C4-2B (cell line): ENCODE measurements at regions not wholly inside any gene's neighbourhood (a gene's known extent, or its start where the extent isn't known, plus 50 kb on each side); places are given as distances from the start of the nearest gene placed in this dataset.

ENCODE experiments used
- H3K27ac ChIP-seq: fragments of 450-650 bp; 2 replicates; pipeline ENCODE4 v1.5.1; 2017
- ZFX ChIP-seq: fragments of 450-650 bp; IDR thresholded peaks from 2 replicates; pipeline ENCODE4 v1.6.1; 2017
- TF ChIP-seq, protein P1 (sequence below): fragments of 450-650 bp; conservative IDR thresholded peaks from 2 replicates; pipeline ENCODE4 v1.5.1; 2017; ENCODE audit warnings: mild to moderate bottlenecking

DNA sequence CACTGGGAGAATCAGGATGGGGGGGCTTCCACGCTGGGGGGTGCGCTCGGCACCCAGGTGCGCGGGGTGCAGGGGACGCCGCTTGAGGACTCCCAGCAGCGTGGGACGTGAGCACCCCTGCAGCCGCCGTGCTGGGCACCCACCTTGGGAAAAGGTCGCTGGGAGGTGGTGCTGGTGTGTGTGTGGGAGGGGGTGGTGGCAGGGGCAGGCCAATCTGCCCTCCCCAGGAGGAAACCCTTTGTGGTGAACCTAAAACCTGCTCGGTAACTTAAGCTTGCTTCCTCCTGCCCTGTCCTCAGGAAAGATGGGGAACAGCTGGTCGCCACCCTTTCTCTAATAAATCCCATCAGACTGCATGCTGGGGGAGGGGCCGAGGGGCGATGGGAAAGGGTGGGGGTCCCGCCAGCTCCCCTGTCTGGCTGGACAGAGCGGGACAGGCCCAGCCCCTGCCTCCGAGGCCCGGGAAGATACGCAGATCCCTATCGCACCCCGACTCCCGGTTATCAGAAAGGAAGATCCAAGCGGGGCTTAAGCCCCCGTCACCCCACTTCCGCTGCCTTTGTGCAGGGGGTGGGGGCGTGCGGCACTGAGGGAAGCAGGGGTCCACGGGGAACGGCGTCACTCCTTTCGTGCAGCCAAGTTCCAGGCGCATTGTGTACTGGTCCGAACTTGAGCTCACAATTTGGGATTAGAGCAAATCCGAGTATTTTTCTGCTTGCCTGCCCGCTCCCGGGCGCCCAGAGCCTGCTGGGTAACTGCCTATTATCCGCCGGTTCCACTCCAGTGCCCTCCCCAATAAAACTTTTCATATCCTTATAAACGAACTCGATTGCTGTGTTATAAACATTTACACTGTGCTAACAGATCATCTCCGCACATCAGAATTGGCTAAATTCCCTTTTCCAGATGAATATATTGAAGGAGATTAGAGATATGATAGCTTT lies 64.6 kb downstream of the UNCX start:
- H3K27ac ChIP-seq: peak overlapping the region; percentile 52
- TF ChIP-seq, protein P1, sequence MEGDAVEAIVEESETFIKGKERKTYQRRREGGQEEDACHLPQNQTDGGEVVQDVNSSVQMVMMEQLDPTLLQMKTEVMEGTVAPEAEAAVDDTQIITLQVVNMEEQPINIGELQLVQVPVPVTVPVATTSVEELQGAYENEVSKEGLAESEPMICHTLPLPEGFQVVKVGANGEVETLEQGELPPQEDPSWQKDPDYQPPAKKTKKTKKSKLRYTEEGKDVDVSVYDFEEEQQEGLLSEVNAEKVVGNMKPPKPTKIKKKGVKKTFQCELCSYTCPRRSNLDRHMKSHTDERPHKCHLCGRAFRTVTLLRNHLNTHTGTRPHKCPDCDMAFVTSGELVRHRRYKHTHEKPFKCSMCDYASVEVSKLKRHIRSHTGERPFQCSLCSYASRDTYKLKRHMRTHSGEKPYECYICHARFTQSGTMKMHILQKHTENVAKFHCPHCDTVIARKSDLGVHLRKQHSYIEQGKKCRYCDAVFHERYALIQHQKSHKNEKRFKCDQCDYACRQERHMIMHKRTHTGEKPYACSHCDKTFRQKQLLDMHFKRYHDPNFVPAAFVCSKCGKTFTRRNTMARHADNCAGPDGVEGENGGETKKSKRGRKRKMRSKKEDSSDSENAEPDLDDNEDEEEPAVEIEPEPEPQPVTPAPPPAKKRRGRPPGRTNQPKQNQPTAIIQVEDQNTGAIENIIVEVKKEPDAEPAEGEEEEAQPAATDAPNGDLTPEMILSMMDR: no peak
- no peak for TF ChIP-seq ZFX

DNA sequence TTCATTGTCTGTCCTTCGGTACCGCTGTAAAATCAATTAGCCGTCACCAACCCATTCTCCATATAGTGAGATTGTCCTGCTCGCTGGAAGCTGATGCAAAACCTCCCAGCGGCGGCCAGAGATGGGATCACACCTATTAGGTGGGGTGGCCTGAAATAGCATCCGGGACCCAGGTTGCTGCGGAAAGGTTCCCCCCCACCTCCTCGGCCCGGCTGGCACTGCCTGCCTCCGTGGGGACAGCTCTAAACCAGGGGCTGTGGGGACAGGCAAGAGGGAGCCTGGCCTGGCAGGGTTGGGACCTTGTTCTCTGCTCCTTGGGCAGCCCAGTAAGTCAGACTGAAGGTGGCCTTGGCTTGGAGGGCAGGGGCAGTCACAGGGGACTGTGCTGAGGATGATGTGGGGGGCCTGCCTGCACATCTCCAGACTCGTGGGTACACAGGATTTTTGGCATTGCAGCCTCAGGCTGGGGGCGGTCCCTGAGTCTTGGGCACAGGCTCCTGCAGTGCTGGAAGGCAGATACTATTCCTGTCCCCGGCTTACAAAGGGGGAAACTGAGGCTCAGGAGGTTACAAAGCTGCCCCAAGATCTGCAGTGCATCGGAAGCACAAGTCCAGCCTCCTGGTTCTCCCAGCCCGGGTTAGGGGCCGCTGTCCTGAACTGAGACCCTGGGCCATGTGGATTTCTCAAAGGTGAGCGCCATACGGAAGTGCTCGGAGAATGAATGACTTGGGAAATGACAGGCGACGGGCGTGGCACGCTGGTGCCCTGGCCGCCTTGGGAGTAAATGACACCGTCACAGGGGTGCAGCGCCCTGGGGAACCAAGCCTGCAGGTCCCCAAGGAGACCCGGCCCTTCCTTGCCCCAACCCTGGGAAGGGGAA lies 65.6 kb downstream of the UNCX start:
- H3K27ac ChIP-seq: peak overlapping the region; percentile 19; the same call in 1 of the 2 replicates
- TF ChIP-seq, protein P1: no peak
- no peak for TF ChIP-seq ZFX

- TF ChIP-seq, protein P1: no peak
- no peak for TF ChIP-seq ZFX
- no peak overlapping the region for H3K27ac ChIP-seq
Observed at GRCh38 chr7:1298931-1299885, 66.5 kb downstream of the UNCX start.

GRCh38 chr7:1300206-1300605 lies 67.5 kb downstream of the UNCX start:
- H3K27ac ChIP-seq: no peak overlapping the region
- TF ChIP-seq ZFX: no peak
- TF ChIP-seq, protein P1: no peak

DNA sequence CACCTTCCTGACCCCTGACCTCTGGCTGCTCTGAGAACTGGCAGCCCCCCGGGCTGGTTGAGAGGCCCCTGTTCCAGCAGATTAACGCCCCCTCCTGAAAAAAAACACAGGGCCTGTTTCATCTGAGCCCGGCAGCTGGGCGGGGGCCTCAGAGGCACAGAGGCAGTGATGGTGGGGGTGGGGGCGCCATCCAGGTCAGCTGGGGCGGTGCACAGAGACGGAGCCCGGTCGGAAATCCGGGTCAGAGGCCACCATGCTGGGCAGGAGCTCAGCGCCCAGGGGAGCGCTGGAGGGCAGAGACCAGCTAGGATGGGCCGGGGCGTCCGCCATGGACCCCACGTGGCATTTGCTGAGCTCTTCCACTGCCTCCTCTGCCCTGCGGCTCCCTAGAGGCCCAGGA lies 68.0 kb downstream of the UNCX start:
- TF ChIP-seq, protein P1: no peak
- no peak for TF ChIP-seq ZFX
- no peak overlapping the region for H3K27ac ChIP-seq

- H3K27ac ChIP-seq: no peak overlapping the region
- TF ChIP-seq, protein P1: no peak
Observed at GRCh38 chr7:1301054-1301881, 68.6 kb downstream of the UNCX start.
